ENCODE measurements at regions not wholly inside any gene's neighbourhood (a gene's known extent, or its start where the extent isn't known, plus 50 kb on each side); places are given as distances from the start of the nearest gene placed in this dataset.

- no peak overlapping the region for H2AFZ ChIP-seq (ENCODE audit: low read length)
- no peak overlapping the region for H3K27ac ChIP-seq (ENCODE audit: low read depth, low read length)
- H3K36me3 ChIP-seq (ENCODE audit: insufficient read depth, low read length) = no peaks in the 10 kb centered on the region
- H3K27me3 ChIP-seq (ENCODE audit: insufficient read depth, low read length) = no peaks in the 10 kb centered on the region
- no peaks in the 10 kb centered on the region for H3K9me3 ChIP-seq (ENCODE audit: low read depth, low read length)
- H3K4me3 ChIP-seq (ENCODE audit: insufficient read depth, low read length) = no peak overlapping the region
- no peaks in the 10 kb centered on the region for H4K20me1 ChIP-seq (ENCODE audit: insufficient read depth, low read length)
- no peak for DNase-seq (ENCODE audit: insufficient read length, low spot score, missing footprints)
- H3K79me2 ChIP-seq (ENCODE audit: insufficient read depth, low read length) = no peaks in the 10 kb centered on the region
- TF ChIP-seq CTCF (IDR thresholded peaks at IDR 0.05; ENCODE audit: extremely low read depth, low read depth, low read length) = no peak
- no peaks in the 10 kb centered on the region for H3K4me1 ChIP-seq (ENCODE audit: insufficient read depth, low read length)
- no peak overlapping the region for H3K4me2 ChIP-seq (ENCODE audit: insufficient read depth, low read length)
These were observed 585.1 kb downstream of the SLC4A3 start for GRCh38 chr2:220212296-220213080.

GRCh38 chr2:220215785-220216184 lies 588.4 kb downstream of the SLC4A3 start:
- Histone ChIP-seq H3K9me3 (ENCODE audit: low read depth, low read length) (no peaks in the 10 kb centered on the region), H4K20me1 (ENCODE audit: insufficient read depth, low read length) (no peaks in the 10 kb centered on the region), H2AFZ (ENCODE audit: low read length) (no peak overlapping the region), H3K79me2 (ENCODE audit: insufficient read depth, low read length) (no peaks in the 10 kb centered on the region), H3K4me3 (ENCODE audit: insufficient read depth, low read length) (no peak overlapping the region), H3K27me3 (ENCODE audit: insufficient read depth, low read length) (no peaks in the 10 kb centered on the region), H3K4me1 (ENCODE audit: insufficient read depth, low read length) (no peaks in the 10 kb centered on the region), H3K4me2 (ENCODE audit: insufficient read depth, low read length) (no peak overlapping the region), H3K27ac (ENCODE audit: low read depth, low read length) (no peak overlapping the region), H3K36me3 (ENCODE audit: insufficient read depth, low read length) (no peaks in the 10 kb centered on the region)
- no peak for TF ChIP-seq CTCF (IDR thresholded peaks at IDR 0.05; ENCODE audit: extremely low read depth, low read depth, low read length)
- DNase-seq (ENCODE audit: insufficient read length, low spot score, missing footprints) = no peak

- no peak overlapping the region for H3K4me2 ChIP-seq (ENCODE audit: insufficient read depth, low read length)
- no peaks in the 10 kb centered on the region for H3K36me3 ChIP-seq (ENCODE audit: insufficient read depth, low read length)
- H3K27me3 ChIP-seq (ENCODE audit: insufficient read depth, low read length) = no peaks in the 10 kb centered on the region
- H3K27ac ChIP-seq (ENCODE audit: low read depth, low read length) = no peak overlapping the region
- H3K9me3 ChIP-seq (ENCODE audit: low read depth, low read length) = no peaks in the 10 kb centered on the region
- H2AFZ ChIP-seq (ENCODE audit: low read length) = no peak overlapping the region
- no peaks in the 10 kb centered on the region for H3K79me2 ChIP-seq (ENCODE audit: insufficient read depth, low read length)
- H3K4me1 ChIP-seq (ENCODE audit: insufficient read depth, low read length) = peaks cover under 1% of the 10 kb centered on the region
- no peak for DNase-seq (ENCODE audit: insufficient read length, low spot score, missing footprints)
- no peaks in the 10 kb centered on the region for H4K20me1 ChIP-seq (ENCODE audit: insufficient read depth, low read length)
- TF ChIP-seq CTCF (IDR thresholded peaks at IDR 0.05; ENCODE audit: extremely low read depth, low read depth, low read length) = no peak
- no peak overlapping the region for H3K4me3 ChIP-seq (ENCODE audit: insufficient read depth, low read length)
These were observed 591.9 kb downstream of the SLC4A3 start for GRCh38 chr2:220219371-220219770.

- Histone ChIP-seq H2AFZ (ENCODE audit: low read length) (no peak overlapping the region), H3K4me1 (ENCODE audit: insufficient read depth, low read length) (peaks cover 7% of the 10 kb centered on the region), H3K27me3 (ENCODE audit: insufficient read depth, low read length) (no peaks in the 10 kb centered on the region), H3K9me3 (ENCODE audit: low read depth, low read length) (no peaks in the 10 kb centered on the region), H3K36me3 (ENCODE audit: insufficient read depth, low read length) (no peaks in the 10 kb centered on the region), H3K79me2 (ENCODE audit: insufficient read depth, low read length) (no peaks in the 10 kb centered on the region), H3K4me3 (ENCODE audit: insufficient read depth, low read length) (no peak overlapping the region), H3K27ac (ENCODE audit: low read depth, low read length) (no peak overlapping the region), H3K4me2 (ENCODE audit: insufficient read depth, low read length) (no peak overlapping the region), H4K20me1 (ENCODE audit: insufficient read depth, low read length) (no peaks in the 10 kb centered on the region)
- no peak for DNase-seq (ENCODE audit: insufficient read length, low spot score, missing footprints)
- no peak for TF ChIP-seq CTCF (IDR thresholded peaks at IDR 0.05; ENCODE audit: extremely low read depth, low read depth, low read length)
These were observed 592.6 kb downstream of the SLC4A3 start for GRCh38 chr2:220220009-220220408.
